ENCODE measurements at regions not wholly inside any gene's neighbourhood (a gene's known extent, or its start where the extent isn't known, plus 50 kb on each side); places are given as distances from the start of the nearest gene placed in this dataset.
A peak's percentile ranks its signal among the peaks of the same experiment; 100 is the strongest.
"Not testable (repeated sequence)": the region's sequence is repeated elsewhere in the genome, so short reads cannot be mapped to it uniquely, and the experiment has no call there.

GRCh38 chr6:167676000-167676665, 150.6 kb upstream of the AFDN start:
- DNase-seq, result peak; percentile 11

- DNase-seq, result no peak
Measured at GRCh38 chr6:167676666-167677421, 149.9 kb upstream of the AFDN start.

- DNase-seq, result no peak
Measured at GRCh38 chr6:167677422-167677789, 149.3 kb upstream of the AFDN start.

GRCh38 chr6:167678102-167679101, 148.3 kb upstream of the AFDN start:
- DNase-seq, result peak; percentile 17

- DNase-seq, result no peak
Measured at GRCh38 chr6:167679122-167679736, 147.5 kb upstream of the AFDN start.

- no peak for DNase-seq
Measured at GRCh38 chr6:167679790-167680604, 146.7 kb upstream of the AFDN start.

- DNase-seq, result no peak
Measured at GRCh38 chr6:167680605-167681149, 146.0 kb upstream of the AFDN start.

- no peak for DNase-seq
Measured at GRCh38 chr6:167682125-167682524, 144.6 kb upstream of the AFDN start.

GRCh38 chr6:167682546-167683027, 144.1 kb upstream of the AFDN start:
- DNase-seq, result no peak

- peak; percentile 29 for DNase-seq
Measured at GRCh38 chr6:167683028-167683862, 143.5 kb upstream of the AFDN start.

- DNase-seq, result peak; percentile 69
Measured at GRCh38 chr6:167684276-167685104, 142.2 kb upstream of the AFDN start.

- DNase-seq, result no peak
Measured at GRCh38 chr6:167685654-167686053, 141.1 kb upstream of the AFDN start.

- DNase-seq, result no peak
Measured at GRCh38 chr6:167686204-167686893, 140.4 kb upstream of the AFDN start.

GRCh38 chr6:167687116-167687725, 139.5 kb upstream of the AFDN start:
- no peak for DNase-seq

- no peak for DNase-seq
Measured at GRCh38 chr6:167688123-167688522, 138.6 kb upstream of the AFDN start.

- no peak for DNase-seq
Measured at GRCh38 chr6:167689278-167689677, 137.4 kb upstream of the AFDN start.

GRCh38 chr6:167689751-167690150, 137.0 kb upstream of the AFDN start:
- DNase-seq, result no peak

GRCh38 chr6:167690167-167690922, 136.4 kb upstream of the AFDN start:
- not testable (repeated sequence) for DNase-seq
